ENCODE measurements at regions not wholly inside any gene's neighbourhood (a gene's known extent, or its start where the extent isn't known, plus 50 kb on each side); places are given as distances from the start of the nearest gene placed in this dataset.

- TF ChIP-seq POLR2A (IDR thresholded peaks at IDR 0.05) (no peak), EP300 (IDR thresholded peaks at IDR 0.05) (no peak), CTCF (IDR thresholded peaks at IDR 0.05) (no peak), POLR2AphosphoS5 (IDR thresholded peaks at IDR 0.05) (no peak)
- 68 to 89% methylated on average over 5 of the region's 5 CpGs for WGBS, 2 donors (ENCODE audit: low coverage in 1 of 2)
- Histone ChIP-seq H3K36me3 (no peaks in the 10 kb centered on the region), H3K4me3 (no peak overlapping the region), H3K4me1 (no peaks in the 10 kb centered on the region), H3K9me3 (no peaks in the 10 kb centered on the region), H3K27me3 (peaks cover 8% of the 10 kb centered on the region), H3K27ac (no peak overlapping the region)
- ATAC-seq, result no peak
Observed at GRCh38 chr7:152572101-152572500, 103.8 kb downstream of the XRCC2 start.

- H3K36me3 ChIP-seq, result no peaks in the 10 kb centered on the region
- 93% methylated on average over 2 of the region's 6 CpGs; no CpG with 5 or more reads in 1 of the 2 donors for WGBS, 2 donors (ENCODE audit: low coverage in 1 of 2)
- no peak overlapping the region for H3K27ac ChIP-seq
- TF ChIP-seq EP300 (IDR thresholded peaks at IDR 0.05), result no peak
- TF ChIP-seq POLR2AphosphoS5 (IDR thresholded peaks at IDR 0.05), result no peak
- no peak for TF ChIP-seq POLR2A (IDR thresholded peaks at IDR 0.05)
- TF ChIP-seq CTCF (IDR thresholded peaks at IDR 0.05), result no peak
- H3K9me3 ChIP-seq, result no peaks in the 10 kb centered on the region
- no peak overlapping the region for H3K4me3 ChIP-seq
- no peaks in the 10 kb centered on the region for H3K4me1 ChIP-seq
- no peak for ATAC-seq
- peaks cover 12% of the 10 kb centered on the region for H3K27me3 ChIP-seq
Observed at GRCh38 chr7:152571068-152571467, 104.9 kb downstream of the XRCC2 start.

DNA sequence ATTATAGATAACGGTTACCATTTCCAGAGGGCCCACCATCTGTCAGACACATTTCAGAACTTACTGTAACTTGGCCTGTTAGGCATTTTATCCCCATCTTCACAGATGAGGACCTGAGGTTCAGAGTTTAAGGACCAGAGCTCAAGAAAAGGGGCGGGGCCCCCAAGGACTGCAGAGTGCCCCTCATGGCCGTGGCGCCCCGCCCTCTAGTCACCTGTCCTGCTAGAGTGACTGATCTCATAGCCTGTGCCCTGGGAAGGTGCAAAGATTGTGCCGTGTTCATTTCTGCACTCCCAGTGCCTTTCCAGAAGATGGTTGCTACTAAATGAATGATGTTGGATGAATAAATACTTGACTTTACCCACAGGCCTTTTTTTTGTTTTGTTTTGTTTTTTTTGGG lies 107.0 kb downstream of the XRCC2 start:
- no peak for ATAC-seq
- Histone ChIP-seq H3K4me3 (no peak overlapping the region), H3K4me1 (no peaks in the 10 kb centered on the region), H3K27ac (no peak overlapping the region), H3K27me3 (peaks cover 8% of the 10 kb centered on the region), H3K9me3 (no peaks in the 10 kb centered on the region), H3K36me3 (no peaks in the 10 kb centered on the region)
- TF ChIP-seq EP300 (IDR thresholded peaks at IDR 0.05) (no peak), POLR2A (IDR thresholded peaks at IDR 0.05) (no peak), CTCF (IDR thresholded peaks at IDR 0.05) (no peak), POLR2AphosphoS5 (IDR thresholded peaks at IDR 0.05) (no peak)
- WGBS, 2 donors (ENCODE audit: low coverage in 1 of 2), result 60 to 93% methylated on average over 2 to 6 of the region's 6 CpGs

GRCh38 chr7:152565731-152566130 lies 110.2 kb downstream of the XRCC2 start:
- TF ChIP-seq CTCF (IDR thresholded peaks at IDR 0.05) (no peak), EP300 (IDR thresholded peaks at IDR 0.05) (no peak)
- Histone ChIP-seq H3K4me1 (no peaks in the 10 kb centered on the region), H3K27me3 (peaks cover 8% of the 10 kb centered on the region), H3K27ac (no peak overlapping the region), H3K4me3 (no peak overlapping the region), H3K9me3 (no peaks in the 10 kb centered on the region), H3K36me3 (no peaks in the 10 kb centered on the region)
- no peak for ATAC-seq
- 52 to 58% methylated on average over 10 of the region's 13 CpGs for WGBS, 2 donors (ENCODE audit: low coverage in 1 of 2)

DNA sequence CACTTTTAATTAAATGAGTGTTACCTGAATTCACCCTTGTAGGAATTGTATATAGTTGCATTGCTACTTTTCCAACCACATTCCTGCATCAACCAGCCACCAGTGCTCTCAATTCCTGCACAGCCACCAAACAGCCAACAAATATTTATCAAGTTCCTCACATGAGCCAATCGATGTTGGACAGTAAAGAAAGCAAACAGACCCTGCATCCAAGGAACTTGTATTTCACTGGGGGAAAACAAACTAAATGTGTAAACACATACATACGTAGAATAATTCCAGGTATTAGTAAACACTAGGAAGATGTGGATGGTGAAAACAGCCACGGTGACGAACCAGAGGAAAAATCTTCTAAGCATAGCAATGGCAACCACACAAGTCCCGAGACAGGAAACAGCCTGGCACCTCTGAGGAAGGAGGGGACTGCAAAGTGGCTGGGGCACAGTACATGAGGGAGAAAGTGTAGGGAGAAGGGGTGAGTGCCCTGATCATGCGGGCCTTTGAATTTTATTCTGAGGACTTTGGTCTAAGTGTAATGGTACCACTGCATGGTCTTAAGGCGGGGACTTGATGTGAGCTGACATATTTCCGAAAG lies 111.2 kb downstream of the XRCC2 start:
- TF ChIP-seq CTCF (IDR thresholded peaks at IDR 0.05), result no peak
- no peak for TF ChIP-seq POLR2A (IDR thresholded peaks at IDR 0.05)
- TF ChIP-seq POLR2AphosphoS5 (IDR thresholded peaks at IDR 0.05), result no peak
- no peak for TF ChIP-seq EP300 (IDR thresholded peaks at IDR 0.05)
- Histone ChIP-seq H3K4me1 (no peaks in the 10 kb centered on the region), H3K27me3 (peaks cover 8% of the 10 kb centered on the region), H3K9me3 (no peaks in the 10 kb centered on the region), H3K27ac (no peak overlapping the region), H3K4me3 (no peak overlapping the region), H3K36me3 (no peaks in the 10 kb centered on the region)
- ATAC-seq, result no peak
- 67 to 77% methylated on average over 7 to 8 of the region's 8 CpGs for WGBS, 2 donors (ENCODE audit: low coverage in 1 of 2)

All from gastroesophageal sphincter (tissue), 4 donors.